Mucosa of descending colon (tissue), 3 donors: ENCODE measurements at regions not wholly inside any gene's neighbourhood (a gene's known extent, or its start where the extent isn't known, plus 50 kb on each side); places are given as distances from the start of the nearest gene placed in this dataset.
"Not testable (repeated sequence)": the region's sequence is repeated elsewhere in the genome, so short reads cannot be mapped to it uniquely, and the experiment has no call there.

Experiments
- ATAC-seq: fragments of 200-7000 bp; cut with Tn5 transposase; one replicate; pipeline ENCODE4 v1.9.1; 2020; ENCODE audit warnings: mild to moderate bottlenecking, moderate library complexity
- DNase-seq, 3 donors: peaks; one replicate each; pipeline ENCODE4 v3.0.0-alpha.2; 2020
- H3K36me3 ChIP-seq: fragments of 200-600 bp; one replicate; pipeline ENCODE4 v1.8.0; 2021; ENCODE audit warnings: low read depth, mild to moderate bottlenecking
- H3K4me1 ChIP-seq: fragments of 200-600 bp; one replicate; pipeline ENCODE4 v1.8.0; 2021; ENCODE audit warnings: low read depth, mild to moderate bottlenecking
- H3K4me3 ChIP-seq: fragments of 200-600 bp; one replicate; pipeline ENCODE4 v1.8.0; 2021; ENCODE audit warnings: mild to moderate bottlenecking
- H3K9me3 ChIP-seq: fragments of 200-600 bp; one replicate; pipeline ENCODE4 v1.8.0; 2021; ENCODE audit warnings: mild to moderate bottlenecking
- intact Hi-C, 2 donors: fragments of 100-400 bp; cut with DNase I in 1 of 2; cut with micrococcal nuclease in 1 of 2; formaldehyde crosslinking; loops; one replicate each; pipeline versions ENCODE4 v1.11.0 to v1.11.1; 2022; cut with DNase I, micrococcal nuclease
- TF ChIP-seq, protein P1 (sequence below): fragments of 200-600 bp; IDR thresholded peaks from one replicate; pipeline ENCODE4 v1.8.0; 2022; ENCODE audit warnings: antibody characterized with exemption, mild to moderate bottlenecking
- donor health status: DM: no; HTN: no; CAD: no; lungs with moderate emphysema.
- donor health status: DM: no; HTN: no; CAD: no.
- donor health status: DM: no; HTN: yes; CAD: no.

DNA sequence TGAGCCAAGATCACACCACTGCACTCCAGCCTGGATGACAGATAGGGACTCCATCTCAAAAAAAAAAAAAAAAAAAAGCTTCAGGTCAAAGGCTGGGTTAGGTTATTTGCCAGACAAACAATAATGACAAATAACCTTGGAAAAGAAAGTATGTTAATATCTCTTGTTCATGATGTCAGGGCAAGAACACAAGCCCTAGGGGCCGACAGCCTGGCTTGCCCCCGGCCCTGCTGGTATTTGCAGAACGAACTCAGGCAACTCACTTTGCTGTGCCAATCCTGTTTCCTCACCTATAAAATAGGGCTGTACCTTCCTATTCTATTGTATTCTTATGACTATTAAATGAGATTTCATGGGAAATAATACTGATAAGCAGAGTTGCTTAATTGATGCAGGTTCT, 75.4 kb upstream of the CDC42EP3 start:
- no peak overlapping the region for H3K4me3 ChIP-seq
- DNase-seq (no peak), ATAC-seq (no peak)
- intact Hi-C loops, result no loop called here
- H3K36me3 ChIP-seq, result no peaks in the 10 kb centered on the region
- TF ChIP-seq, protein P1, sequence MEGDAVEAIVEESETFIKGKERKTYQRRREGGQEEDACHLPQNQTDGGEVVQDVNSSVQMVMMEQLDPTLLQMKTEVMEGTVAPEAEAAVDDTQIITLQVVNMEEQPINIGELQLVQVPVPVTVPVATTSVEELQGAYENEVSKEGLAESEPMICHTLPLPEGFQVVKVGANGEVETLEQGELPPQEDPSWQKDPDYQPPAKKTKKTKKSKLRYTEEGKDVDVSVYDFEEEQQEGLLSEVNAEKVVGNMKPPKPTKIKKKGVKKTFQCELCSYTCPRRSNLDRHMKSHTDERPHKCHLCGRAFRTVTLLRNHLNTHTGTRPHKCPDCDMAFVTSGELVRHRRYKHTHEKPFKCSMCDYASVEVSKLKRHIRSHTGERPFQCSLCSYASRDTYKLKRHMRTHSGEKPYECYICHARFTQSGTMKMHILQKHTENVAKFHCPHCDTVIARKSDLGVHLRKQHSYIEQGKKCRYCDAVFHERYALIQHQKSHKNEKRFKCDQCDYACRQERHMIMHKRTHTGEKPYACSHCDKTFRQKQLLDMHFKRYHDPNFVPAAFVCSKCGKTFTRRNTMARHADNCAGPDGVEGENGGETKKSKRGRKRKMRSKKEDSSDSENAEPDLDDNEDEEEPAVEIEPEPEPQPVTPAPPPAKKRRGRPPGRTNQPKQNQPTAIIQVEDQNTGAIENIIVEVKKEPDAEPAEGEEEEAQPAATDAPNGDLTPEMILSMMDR, result no peak
- H3K9me3 ChIP-seq, result no peaks in the 10 kb centered on the region
- no peaks in the 10 kb centered on the region for H3K4me1 ChIP-seq

DNA sequence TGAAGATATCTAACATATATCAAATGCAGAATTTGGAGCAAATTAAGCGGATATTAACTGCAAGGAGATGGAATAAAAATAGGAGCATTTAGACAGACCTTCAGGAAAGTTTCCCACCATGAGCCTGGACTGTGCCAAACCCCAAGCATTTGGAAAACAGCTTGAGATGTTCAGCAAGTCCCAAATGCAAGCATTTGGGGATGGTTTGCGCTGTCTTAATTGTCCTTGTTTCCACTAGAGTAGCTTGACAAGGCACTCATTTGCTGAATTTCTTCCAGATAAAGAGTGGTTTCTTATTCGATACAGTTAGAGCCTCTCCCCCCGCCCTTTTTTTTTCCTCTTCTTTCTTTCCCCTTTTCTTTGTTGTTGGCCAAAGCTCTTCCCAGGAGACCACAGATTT, 77.1 kb upstream of the CDC42EP3 start:
- TF ChIP-seq, protein P1, result no peak
- Histone ChIP-seq H3K4me1 (no peaks in the 10 kb centered on the region), H3K4me3 (no peak overlapping the region), H3K9me3 (no peaks in the 10 kb centered on the region), H3K36me3 (no peaks in the 10 kb centered on the region)
- intact Hi-C loops, result no loop called here
- DNase-seq (no peak), ATAC-seq (no peak)

DNA sequence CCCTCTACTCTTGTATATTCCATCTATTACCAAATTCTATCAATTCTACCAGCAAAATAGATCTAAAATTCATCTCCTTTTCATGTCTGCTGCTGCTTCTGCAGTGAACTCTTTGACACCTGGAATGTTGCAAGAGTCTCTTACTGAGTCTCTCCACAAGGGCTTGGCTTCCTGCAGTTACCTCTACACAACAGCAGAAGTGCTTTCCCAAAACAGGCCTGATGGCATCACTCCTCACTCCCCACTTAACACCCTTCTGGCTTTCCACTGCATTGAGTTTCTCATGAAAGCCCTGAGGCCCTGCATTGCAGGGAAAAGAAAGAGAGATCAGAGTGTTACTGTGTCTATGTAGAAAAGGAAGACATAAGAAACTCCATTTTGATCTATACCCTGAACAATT, 78.8 kb upstream of the CDC42EP3 start:
- intact Hi-C loops, H3K9me3 ChIP-seq, ATAC-seq, H3K36me3 ChIP-seq, H3K4me3 ChIP-seq, H3K4me1 ChIP-seq, DNase-seq: not testable (repeated sequence)

DNA sequence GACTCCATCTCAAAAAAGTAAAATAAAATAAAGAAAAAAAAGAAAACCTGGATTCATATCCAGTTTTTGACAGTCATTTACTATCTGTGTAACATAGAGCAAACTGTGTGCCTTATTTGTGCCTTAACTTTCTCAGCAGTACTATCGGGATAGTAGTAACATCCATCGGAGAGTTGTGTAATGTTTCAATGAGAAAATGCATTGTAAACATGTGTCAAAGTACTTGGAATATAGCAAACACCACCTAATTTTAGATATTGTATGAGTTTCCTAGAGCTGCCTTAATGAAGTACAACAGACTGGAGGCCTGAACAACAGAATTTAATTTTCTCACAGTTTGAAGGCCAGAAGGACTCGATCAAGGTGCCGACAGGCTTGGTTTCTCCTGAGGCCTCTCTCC, 81.3 kb upstream of the CDC42EP3 start:
- intact Hi-C loops, result no loop called here
- H3K4me1 ChIP-seq, result peaks cover 7% of the 10 kb centered on the region
- TF ChIP-seq, protein P1, result no peak
- DNase-seq (no peak), ATAC-seq (no peak)
- H3K36me3 ChIP-seq, result no peaks in the 10 kb centered on the region
- no peaks in the 10 kb centered on the region for H3K9me3 ChIP-seq
- no peak overlapping the region for H3K4me3 ChIP-seq

DNA sequence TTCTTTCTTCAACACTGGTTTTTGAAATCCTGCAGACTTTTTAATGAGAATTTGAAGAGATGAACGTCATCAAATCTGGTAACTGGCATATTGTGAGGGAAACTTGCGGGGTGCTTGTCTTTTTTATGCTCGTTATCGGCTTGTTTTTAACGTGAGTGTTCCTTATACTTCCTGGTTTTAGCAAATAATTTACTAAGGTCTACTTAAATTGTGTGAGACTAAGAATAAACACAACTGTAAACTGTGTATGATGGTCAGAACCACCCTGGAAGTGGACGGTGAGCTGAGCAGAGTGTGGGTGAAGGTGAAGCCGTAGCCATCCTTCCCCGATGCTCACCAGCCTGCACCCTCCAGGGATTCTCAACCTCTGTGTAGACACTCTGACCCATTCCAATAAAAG, 82.3 kb upstream of the CDC42EP3 start:
- Histone ChIP-seq H3K36me3 (no peaks in the 10 kb centered on the region), H3K4me3 (no peak overlapping the region), H3K4me1 (peaks cover 7% of the 10 kb centered on the region), H3K9me3 (no peaks in the 10 kb centered on the region)
- ATAC-seq, result peak; percentile 89
- peak in 2 of 3 donors; percentile 27 to 37 for DNase-seq
- TF ChIP-seq, protein P1, result no peak
- intact Hi-C loops, result no loop called here

DNA sequence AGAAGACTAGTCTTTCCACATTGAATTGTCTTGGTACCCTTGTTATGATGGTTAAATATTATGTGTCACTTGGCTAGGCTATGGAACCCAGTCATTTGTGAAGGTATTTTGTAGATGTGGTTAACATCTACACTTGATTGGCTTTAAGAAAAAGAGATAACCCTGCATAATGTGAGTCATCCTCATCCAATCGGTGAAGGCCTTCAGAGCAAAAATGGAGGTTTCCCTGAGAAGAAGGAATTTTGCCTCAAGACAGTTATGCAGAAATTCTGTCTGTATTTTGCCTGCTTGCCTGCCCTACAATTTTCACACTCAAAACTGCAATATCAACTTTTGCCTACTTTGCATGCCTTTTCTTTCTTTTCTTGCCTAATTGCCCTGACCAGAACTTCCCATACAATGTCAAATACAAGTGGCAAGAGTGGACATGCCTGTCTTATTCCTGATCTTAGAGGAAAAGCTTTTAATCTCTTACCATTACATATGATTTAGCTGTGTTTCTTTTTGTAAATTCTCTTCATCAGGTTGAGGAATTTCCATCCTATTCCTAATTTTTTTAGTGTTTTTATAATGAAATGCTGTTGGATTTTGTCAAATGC, 84.6 kb upstream of the CDC42EP3 start:
- DNase-seq, H3K36me3 ChIP-seq, H3K4me1 ChIP-seq, H3K9me3 ChIP-seq, ATAC-seq, intact Hi-C loops, H3K4me3 ChIP-seq: not testable (repeated sequence)

DNA sequence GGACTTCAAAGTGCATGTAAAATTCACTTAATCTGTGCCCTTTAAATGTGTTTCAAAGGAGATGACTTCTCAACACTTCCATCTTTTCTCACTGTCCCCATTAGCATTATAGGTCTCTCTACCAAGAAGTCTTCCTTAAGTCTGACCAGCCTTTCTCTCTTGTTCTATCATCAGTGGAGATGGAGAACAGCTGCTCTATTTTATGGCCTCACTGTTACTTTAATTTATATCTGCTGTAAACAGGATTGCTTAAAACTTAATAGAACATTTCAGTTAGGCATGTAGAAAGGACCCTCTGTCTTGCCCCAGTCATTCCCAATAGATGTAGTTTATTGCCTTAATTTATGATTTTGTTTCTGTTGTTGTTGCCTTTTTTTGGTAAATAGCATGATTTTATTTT, 86.0 kb upstream of the CDC42EP3 start:
- H3K9me3 ChIP-seq, ATAC-seq, H3K4me1 ChIP-seq, H3K36me3 ChIP-seq, intact Hi-C loops, H3K4me3 ChIP-seq, DNase-seq: not testable (repeated sequence)

DNA sequence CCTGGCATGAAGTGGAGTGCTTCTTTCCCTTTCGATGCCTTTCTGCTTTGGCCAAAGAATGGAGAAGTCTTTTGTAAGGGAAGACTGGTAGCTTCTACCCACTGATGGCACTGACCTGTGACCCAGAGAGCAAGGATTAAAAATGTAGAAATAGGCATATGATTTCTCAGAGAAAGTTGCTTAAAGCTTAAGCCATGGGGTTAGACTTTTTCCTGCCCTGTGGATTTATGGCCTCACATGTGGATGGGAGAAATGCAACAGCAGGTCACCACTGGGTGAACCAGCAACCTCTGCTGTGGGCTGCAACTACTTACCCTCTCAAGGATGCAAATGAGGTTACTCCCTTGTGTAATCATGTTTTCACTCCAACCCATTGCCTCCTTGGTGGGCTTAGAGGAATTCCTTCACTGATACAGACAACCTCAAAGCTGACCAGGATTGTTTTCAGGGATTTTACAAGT, 86.7 kb upstream of the CDC42EP3 start:
- intact Hi-C loops, ATAC-seq: not testable (repeated sequence)

DNA sequence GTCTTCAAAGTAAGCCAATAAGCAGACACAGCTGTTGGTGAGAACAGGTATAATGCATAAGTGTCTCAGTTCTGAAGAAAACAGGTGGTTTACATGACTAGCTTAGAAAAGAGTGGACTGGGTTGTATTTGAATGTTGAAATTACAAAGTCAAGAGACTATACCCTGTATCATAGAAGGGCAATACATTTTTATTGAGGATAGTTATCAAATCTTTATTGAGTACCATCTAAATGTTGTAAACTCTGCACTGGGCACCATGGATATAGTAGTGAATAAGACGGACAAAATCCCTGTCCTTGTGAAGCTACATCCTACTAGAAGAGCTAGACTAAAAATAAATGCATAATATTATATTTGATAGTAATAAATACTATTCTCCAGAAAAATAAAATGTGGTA, 88.5 kb upstream of the CDC42EP3 start:
- H3K4me1 ChIP-seq, intact Hi-C loops, DNase-seq, H3K9me3 ChIP-seq, H3K36me3 ChIP-seq, H3K4me3 ChIP-seq: not testable (repeated sequence)
- peak; percentile 72 for ATAC-seq

More for the DNA sequence above, 86.7 kb upstream of the CDC42EP3 start:
- not testable (repeated sequence) for H3K36me3 ChIP-seq, H3K9me3 ChIP-seq, H3K4me3 ChIP-seq, H3K4me1 ChIP-seq, DNase-seq
